Prostate gland (tissue), 2 donors: ENCODE measurements at regions not wholly inside any gene's neighbourhood (a gene's known extent, or its start where the extent isn't known, plus 50 kb on each side); places are given as distances from the start of the nearest gene placed in this dataset.

Source experiments
- DNase-seq: peaks from one replicate; pipeline ENCODE4 v3.0.0-alpha.2; 2019; ENCODE audit warnings: low spot score
- H3K27ac ChIP-seq, 2 donors: fragments of 200-600 bp; sonication (generic); 2 replicates each; pipeline ENCODE4 v1.5.1; 2017 to 2019
- H3K27me3 ChIP-seq: fragments of 200-600 bp; sonication (generic); replicated peaks from 2 replicates; pipeline ENCODE4 v1.5.1; 2019; ENCODE audit not compliant: insufficient read depth
- H3K36me3 ChIP-seq, 2 donors: fragments of 200-600 bp; sonication (generic); 1 replicate in 1 of 2; 2 replicates in 1 of 2; pipeline versions ENCODE4 v1.5.1 to v1.8.1; 2017 to 2019
- H3K4me1 ChIP-seq: fragments of 200-600 bp; sonication (generic); replicated peaks from 2 replicates; pipeline ENCODE4 v1.5.1; 2019
- H3K4me3 ChIP-seq, 2 donors: fragments of 200-600 bp; sonication (generic); 2 replicates each; pipeline ENCODE4 v1.5.1; 2017 to 2019
- H3K9me3 ChIP-seq: fragments of 200-600 bp; sonication (generic); 2 replicates; pipeline ENCODE4 v1.5.1; 2017
- POLR2A ChIP-seq: fragments of 450-650 bp; IDR thresholded peaks from one replicate; pipeline ENCODE4 v1.6.1; 2016; ENCODE audit warnings: antibody characterized with exemption, mild to moderate bottlenecking
- POLR2AphosphoS5 ChIP-seq: sonication (generic); formaldehyde crosslinking; IDR thresholded peaks from one replicate; pipeline ENCODE4 v1.6.1; 2017; ENCODE audit warnings: antibody characterized with exemption
- WGBS: methylation state at CpG from one replicate; pipeline ENCODE4 v1.1.5; 2018; 5-methylcytosine and 5-hydroxymethylcytosine counted together
- intact Hi-C: fragments of 100-400 bp; cut with DNase I; formaldehyde crosslinking; loops from one replicate; pipeline ENCODE4 v1.14.2; 2022
- TF ChIP-seq, protein P1 (sequence below), 4 experiments: fragments of 200-600 bp in 2 of 4; fragments of 450-650 bp in 2 of 4; sonication (generic) in 2 of 4; IDR thresholded peaks; 1 replicate in 3 of 4; 2 replicates in 1 of 4; pipeline ENCODE4 v1.5.1; 2016 to 2019; ENCODE audit warnings: antibody characterized with exemption in 4 of 4, mild to moderate bottlenecking in 2 of 4, moderate library complexity in 2 of 4

DNA sequence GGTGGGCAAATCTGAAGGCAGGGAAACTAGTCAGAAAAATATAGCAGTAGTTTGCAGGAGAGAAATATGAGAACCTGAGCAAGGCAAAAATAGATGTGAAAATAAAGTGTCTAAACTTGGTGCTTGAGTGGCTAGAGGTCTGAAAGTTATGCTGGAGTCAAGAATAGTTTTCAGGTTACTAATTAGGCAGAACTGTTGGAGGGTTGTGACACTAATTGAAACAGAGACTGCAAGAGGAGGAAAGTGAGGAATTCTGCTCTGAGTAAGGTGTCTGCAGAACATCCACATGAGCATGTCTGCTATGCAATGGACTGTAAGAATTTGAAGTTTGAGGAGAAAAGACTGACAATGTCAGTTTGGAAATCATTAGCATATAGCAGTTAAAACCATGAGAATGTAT is 444.0 kb upstream of the LRRTM1 start:
- Histone ChIP-seq H3K4me1 (no peaks in the 10 kb centered on the region), H3K9me3 (peaks cover 4% of the 10 kb centered on the region), H3K36me3 (no peaks in the 10 kb centered on the region), H3K27me3 (no peaks in the 10 kb centered on the region), H3K27ac (no peak overlapping the region), H3K4me3 (no peak overlapping the region)
- TF ChIP-seq POLR2A (no peak), POLR2AphosphoS5 (no peak)
- TF ChIP-seq, protein P1, sequence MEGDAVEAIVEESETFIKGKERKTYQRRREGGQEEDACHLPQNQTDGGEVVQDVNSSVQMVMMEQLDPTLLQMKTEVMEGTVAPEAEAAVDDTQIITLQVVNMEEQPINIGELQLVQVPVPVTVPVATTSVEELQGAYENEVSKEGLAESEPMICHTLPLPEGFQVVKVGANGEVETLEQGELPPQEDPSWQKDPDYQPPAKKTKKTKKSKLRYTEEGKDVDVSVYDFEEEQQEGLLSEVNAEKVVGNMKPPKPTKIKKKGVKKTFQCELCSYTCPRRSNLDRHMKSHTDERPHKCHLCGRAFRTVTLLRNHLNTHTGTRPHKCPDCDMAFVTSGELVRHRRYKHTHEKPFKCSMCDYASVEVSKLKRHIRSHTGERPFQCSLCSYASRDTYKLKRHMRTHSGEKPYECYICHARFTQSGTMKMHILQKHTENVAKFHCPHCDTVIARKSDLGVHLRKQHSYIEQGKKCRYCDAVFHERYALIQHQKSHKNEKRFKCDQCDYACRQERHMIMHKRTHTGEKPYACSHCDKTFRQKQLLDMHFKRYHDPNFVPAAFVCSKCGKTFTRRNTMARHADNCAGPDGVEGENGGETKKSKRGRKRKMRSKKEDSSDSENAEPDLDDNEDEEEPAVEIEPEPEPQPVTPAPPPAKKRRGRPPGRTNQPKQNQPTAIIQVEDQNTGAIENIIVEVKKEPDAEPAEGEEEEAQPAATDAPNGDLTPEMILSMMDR (IDR thresholded peaks at IDR 0.05): no peak
- no peak for DNase-seq
- intact Hi-C loops: no loop called here

DNA sequence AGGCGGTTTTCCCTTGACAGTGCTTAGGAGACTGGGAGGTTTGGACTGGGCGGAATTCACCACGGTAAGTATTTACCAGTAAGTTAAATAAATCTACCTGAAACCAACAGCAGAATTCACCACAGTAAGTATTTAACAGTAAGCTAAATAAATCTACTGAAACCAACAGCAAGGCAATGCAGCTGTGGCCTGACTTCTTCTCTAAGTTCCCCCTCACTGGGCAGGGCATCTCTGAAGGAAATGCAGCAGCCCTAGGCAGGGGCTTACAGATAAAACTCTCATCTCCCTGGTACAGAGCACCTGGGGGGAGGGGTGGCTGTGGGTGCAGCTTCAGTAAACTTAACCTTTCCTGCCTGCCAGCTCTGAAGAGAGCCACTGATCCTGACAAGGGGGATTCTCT is 432.5 kb upstream of the LRRTM1 start:
- intact Hi-C loops: no loop called here
- no peak for TF ChIP-seq POLR2AphosphoS5
- no peak for TF ChIP-seq POLR2A
- TF ChIP-seq, protein P1 (IDR thresholded peaks at IDR 0.05): no peak
- H3K9me3 ChIP-seq: no peaks in the 10 kb centered on the region
- no peaks in the 10 kb centered on the region for H3K27me3 ChIP-seq
- no peaks in the 10 kb centered on the region for H3K4me1 ChIP-seq
- 87% methylated on average over 3 of the region's 3 CpGs for WGBS
- no peak overlapping the region for H3K27ac ChIP-seq
- no peaks in the 10 kb centered on the region for H3K36me3 ChIP-seq
- no peak for DNase-seq
- no peak overlapping the region for H3K4me3 ChIP-seq

DNA sequence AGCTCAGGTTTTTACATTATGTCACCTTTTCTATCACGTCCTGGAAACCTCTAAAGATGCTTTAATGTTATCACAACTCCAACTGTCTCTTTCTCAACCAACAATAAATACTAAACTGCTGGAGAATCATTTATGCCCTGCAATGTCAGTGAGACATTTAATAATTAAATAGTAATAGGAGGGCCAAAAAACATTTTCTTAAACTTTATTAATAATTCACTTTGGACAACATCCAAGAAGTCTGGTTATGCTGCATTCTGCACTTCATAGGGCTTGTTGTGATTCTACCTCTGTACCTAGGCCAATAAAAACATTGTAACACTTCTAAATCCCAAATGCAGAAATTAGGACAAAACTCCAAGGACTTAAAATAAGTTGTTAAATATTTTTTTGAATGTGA is 420.4 kb upstream of the LRRTM1 start:
- no peak for DNase-seq
- H3K27me3 ChIP-seq: no peaks in the 10 kb centered on the region
- TF ChIP-seq POLR2A: no peak
- TF ChIP-seq POLR2AphosphoS5: no peak
- TF ChIP-seq, protein P1 (IDR thresholded peaks at IDR 0.05): no peak
- no peak overlapping the region for H3K4me3 ChIP-seq
- H3K9me3 ChIP-seq: no peaks in the 10 kb centered on the region
- no peak overlapping the region for H3K27ac ChIP-seq
- intact Hi-C loops: no loop called here
- WGBS: 58% methylated on average over 1 of the region's 1 CpG
- no peaks in the 10 kb centered on the region for H3K4me1 ChIP-seq
- H3K36me3 ChIP-seq: no peaks in the 10 kb centered on the region

DNA sequence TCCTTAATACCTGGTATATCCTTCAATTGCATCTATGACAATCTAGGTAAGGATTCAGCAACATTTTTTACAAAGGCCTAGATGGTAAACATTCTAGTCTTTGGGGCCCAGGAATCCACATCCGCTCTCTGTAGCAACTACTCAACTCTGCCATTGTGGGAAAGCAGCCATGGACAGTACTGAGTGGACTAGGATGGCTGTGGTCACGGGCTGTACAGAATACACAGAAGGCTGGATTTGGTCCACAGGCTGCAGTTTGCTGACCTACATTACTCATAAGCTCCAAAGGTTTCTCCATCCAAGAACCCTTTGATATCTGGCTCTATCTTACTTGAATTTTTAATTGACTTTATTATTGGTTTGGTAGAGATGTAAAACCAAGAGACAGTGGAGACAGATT is 418.3 kb upstream of the LRRTM1 start:
- H3K9me3 ChIP-seq: no peaks in the 10 kb centered on the region
- WGBS: 85% methylated on average over 2 of the region's 2 CpGs
- H3K36me3 ChIP-seq: no peaks in the 10 kb centered on the region
- H3K27ac ChIP-seq: no peak overlapping the region
- TF ChIP-seq POLR2A (no peak), POLR2AphosphoS5 (no peak)
- TF ChIP-seq, protein P1 (IDR thresholded peaks at IDR 0.05): no peak
- H3K4me3 ChIP-seq: no peak overlapping the region
- intact Hi-C loops: no loop called here
- H3K4me1 ChIP-seq: no peaks in the 10 kb centered on the region
- no peak for DNase-seq
- no peaks in the 10 kb centered on the region for H3K27me3 ChIP-seq

DNA sequence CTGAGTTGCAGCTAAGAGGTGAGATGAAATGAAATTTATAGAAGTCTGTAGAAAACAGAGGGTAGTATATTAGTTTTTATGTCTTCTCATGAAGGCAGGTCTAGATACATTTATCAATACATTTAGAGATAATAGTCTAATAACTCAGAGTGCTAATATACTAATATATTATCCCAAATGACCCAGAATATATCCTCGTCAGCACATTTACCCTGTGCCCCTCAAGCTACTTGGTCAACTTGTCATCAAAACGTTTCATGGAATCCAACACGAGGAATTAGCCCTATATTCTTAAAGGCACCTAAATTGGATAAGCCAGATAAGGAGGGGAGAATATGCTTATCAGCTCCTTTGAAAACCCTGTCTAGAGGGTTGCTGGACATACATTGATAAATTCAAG is 415.1 kb upstream of the LRRTM1 start:
- H3K4me1 ChIP-seq: no peaks in the 10 kb centered on the region
- no peaks in the 10 kb centered on the region for H3K27me3 ChIP-seq
- TF ChIP-seq POLR2AphosphoS5: no peak
- TF ChIP-seq, protein P1 (IDR thresholded peaks at IDR 0.05): no peak
- TF ChIP-seq POLR2A: no peak
- H3K27ac ChIP-seq: no peak overlapping the region
- no peak overlapping the region for H3K4me3 ChIP-seq
- DNase-seq: no peak
- intact Hi-C loops: no loop called here
- H3K36me3 ChIP-seq: no peaks in the 10 kb centered on the region
- no peaks in the 10 kb centered on the region for H3K9me3 ChIP-seq
- WGBS: 81% methylated on average over 3 of the region's 3 CpGs
